ENCODE measurements at regions not wholly inside any gene's neighbourhood (a gene's known extent, or its start where the extent isn't known, plus 50 kb on each side); places are given as distances from the start of the nearest gene placed in this dataset.

DNA sequence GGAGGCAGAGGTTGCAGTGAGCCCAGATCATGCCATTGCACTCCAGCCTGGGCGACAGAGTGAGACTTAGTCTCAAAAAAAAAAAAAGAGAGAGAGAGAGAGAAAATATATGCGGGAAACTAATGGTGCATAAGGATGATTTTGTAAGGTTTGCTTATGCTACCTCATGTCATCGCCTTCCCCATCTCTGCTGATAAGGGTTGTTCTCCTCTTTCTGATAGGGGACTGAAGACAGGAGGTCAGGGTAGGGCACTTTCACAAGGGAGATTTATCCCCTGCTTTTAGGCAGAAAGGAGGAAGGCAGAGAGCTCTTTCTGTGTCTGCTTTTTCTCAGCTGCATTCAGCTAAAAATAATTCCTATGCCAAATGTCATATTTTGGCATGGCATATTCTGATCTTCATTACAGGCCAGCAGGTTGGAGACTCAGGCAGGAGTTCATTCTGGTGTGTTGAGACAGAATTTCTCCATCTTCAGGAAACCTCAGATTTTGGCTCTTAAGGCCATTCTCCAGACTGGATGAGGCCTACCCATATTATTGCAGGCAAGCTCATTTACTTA is 220.2 kb downstream of the AUH start:
- DNase-seq = no peak

DNA sequence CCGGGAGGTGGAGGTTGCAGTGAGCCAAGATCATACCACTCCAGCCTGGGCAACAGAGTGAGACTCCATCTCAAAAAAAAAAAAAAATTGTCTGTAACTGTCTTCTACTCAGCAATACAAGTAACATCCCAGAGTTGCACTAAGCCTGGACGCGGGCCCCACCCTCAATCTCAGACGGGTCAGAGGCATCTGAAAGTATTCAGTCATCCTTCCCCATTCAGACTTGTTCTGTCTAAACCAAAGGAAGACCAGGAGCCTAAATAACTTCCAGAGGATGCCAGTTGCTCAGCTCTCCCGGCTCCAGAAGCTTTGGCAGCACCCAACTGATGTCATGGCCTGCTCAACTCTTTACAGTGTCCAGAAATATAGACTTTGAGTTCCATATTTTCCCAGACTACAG is 218.6 kb downstream of the AUH start:
- no peak for DNase-seq

DNA sequence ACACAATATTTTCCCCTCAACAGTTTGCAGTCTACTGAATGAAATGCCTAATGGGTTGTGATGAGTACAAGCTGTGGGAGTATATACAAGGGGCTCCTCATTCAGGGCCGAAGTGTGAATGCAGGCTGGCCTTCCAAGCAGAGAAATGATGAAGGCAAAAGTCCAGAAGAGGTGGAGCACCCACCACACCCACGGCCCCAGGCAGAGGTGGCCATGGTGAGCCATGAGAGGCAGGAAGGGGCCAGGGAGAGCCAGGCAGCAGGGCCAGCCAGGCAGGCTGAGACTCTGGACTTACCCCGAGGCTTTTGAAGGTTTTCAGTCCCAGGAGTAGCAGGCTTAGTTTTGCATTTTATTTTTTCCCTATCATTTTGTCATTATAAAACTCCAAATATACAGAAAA is 218.1 kb downstream of the AUH start:
- no peak for DNase-seq

DNA sequence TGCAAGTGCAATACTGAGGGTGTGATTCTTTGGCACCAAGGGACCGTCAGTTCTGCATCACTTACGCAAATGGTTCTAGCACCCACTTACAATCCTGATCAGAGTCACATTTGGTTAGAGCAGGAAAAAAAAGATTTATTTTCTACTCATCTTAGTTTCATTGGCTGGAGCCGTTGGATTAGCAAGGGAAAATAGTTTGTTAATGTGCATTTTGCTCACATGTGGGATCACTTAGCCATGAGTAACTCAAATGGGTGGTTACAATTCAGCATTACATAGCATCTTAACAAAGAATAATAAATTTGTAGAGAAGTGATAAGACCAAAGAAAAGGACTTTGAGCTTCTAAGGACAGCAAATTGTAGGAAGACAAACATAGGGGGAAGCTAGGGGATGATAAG is 216.9 kb downstream of the AUH start:
- no peak for DNase-seq

DNA sequence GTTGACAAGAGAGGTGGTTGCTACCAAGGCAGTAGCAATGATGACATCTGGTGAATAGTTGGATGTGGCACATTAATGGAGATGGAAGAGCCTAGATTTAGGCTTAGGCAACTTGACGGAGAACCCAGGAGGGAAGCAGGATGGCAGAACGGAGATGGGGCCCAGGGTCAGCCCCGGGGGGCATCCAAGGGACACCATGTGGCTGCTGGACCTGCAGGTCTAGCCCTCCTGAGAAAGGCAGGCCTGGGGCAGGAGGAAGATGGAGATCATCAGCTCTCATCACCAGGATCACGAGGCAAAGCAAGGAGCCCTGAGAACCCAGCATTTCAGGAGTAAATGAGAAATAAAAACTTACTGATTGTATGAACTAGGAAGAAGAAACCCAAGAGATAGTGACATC is 216.2 kb downstream of the AUH start:
- no peak for DNase-seq

DNA sequence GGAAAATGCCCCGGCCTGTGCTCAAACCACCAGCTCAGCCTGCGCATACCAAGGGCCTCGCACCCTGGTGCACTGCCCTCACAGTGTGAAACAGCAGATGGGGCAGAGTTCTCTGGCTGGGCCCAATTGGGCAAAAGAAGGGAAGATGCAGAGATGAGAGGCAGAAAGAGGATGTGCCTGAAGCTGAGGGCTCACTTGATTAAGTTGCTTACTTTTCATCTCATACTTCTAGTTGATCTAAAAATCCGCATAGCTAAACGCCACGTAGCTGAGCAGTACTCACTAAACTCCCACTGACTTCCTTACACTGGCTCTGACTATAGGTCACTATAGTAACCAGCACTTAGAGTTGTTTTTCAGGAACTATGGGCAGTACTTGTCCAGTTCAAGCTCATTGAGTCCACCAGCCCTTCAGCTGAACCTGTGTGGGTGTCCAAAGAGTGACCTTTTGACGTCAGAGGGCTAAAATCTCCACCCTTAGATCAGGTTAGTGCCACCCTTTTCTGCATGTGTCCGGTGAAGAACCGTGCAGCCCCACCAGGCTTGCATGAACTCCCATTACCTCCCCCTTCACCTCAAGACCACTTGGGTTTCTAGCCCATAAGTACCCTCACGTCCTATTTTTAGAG is 215.2 kb downstream of the AUH start:
- DNase-seq = no peak

DNA sequence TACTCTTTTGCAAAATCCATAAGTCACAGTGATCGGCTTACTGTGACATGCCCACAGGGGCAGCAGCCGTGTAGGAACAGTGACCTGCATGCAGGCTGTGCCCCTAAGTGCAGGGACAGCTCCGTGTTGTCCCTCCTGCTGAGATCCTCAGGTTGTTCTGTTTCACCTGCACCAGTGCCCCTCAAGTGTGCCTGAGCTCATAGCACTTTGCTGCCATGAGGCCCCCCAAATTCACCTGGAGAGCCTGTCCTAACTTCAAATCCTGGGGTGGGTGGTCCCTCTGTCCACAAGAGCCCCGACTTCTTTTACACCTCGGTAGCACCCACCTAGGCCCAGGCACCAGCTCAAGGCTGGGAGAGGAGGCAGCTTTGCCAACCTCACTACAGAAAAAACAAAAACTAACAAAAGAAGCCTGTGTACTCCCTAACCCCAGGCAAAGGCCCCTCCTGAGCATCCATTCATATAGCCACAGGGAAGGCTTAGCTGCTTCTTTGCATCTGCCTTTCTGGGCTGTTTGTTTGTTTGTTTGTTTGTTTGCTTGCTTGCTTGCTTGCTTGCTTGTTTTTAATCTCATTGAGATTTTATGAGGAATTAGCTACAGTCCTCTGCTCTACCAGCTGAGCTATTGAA is 214.5 kb downstream of the AUH start:
- no peak for DNase-seq

DNA sequence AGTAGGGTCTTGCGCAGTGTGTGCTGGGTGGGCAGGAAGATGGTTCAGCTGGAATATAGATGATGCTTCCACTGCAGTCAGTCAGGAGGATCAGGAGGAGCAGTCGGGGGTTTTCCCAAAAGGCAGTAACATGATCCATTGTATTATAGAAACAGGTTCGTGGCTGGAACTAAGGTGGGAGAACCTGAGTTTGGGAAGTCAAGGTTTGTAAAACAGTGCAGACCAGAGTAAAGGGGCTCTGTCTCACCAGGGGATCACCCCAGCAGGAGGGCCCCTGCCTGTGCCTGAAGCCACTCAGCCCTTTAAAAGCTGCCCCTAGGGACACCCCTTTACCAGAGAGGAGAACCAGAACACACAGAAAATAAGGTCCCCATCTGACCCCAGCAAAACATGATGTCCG is 213.4 kb downstream of the AUH start:
- DNase-seq = no peak

DNA sequence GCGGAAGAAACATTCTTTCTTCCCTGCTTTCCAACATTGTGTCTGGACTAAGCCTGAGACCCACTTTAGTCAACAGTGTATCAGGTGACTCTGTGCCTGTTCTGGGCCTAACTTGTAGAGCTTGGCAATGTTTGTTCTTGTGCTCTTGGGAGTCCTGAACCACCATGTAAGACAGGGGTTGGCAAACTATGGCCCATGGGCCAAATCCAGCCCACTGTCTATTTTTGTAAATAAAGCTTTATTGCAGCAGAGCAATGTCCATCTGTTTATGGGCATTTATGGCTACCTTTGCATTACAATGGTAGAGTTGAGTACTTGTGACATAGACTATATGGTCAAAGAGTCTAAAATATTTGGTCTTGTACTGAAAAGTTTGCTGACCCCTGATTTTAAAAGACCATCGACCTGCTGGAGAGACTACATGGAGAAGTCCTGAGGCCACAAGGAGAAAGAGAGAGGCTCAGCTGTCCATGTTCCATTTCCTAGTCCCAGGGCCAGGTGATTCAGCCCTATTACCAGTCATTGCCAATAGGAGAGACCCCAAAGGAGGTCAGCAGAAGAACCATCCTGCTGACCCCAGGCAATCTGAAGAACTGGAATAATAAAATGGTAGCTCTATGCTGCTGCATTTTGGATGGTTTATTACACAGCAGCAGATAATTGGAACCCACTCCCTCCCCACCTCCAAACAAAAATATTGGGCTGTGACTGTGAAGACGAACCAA is 211.3 kb downstream of the AUH start:
- DNase-seq = no peak

DNA sequence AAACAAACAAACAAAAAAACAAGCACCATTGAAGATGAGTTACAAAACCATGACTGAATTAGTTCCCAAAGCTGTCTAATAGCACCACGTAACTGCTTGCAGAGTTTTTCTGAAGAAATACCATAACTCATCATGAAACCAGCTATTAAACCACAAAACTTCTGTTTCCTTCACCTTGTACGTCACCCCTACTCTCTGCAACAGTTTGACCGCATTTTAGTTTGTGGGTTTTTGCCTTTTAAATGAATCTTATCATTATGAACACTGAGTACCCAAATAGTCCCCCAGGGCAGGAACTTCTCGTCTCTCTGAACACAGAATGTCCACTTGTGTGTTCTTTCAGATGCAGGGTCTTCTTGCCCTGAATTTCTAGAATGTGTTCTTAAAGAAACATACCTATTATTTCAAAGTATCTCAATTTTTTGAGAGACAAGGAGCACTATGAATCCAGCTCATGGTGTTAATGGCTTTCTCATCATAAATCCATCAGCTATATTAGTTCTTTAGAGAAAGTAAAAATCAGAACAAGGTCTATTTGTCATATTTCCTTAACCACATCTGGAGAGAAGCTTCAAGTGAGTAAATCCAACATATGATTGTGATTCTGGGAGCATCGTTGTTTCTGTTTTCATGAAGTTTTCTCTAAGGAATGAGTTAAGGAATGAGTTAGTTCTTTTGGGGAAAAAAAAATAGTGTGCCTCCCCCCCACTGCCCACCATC is 210.6 kb downstream of the AUH start:
- DNase-seq = no peak

DNA sequence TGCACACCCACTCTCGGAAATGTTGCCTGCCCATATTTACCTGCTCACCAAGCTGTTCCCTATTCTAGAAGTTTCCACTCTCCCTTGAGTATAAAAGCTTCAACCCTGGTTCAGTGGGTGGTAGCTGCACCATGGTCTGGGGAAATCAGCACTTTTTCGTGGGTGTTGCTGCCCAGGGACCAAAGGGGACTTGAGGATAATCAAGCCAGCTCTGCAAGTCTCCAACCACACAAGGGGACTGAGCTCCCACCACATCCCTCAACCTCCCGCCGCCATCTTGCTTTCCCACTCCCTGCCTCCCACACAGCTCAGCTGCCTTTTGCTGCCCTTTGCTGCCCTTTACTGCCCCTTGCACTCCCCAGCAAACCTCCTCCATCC is 210.0 kb downstream of the AUH start:
- no peak for DNase-seq

DNA sequence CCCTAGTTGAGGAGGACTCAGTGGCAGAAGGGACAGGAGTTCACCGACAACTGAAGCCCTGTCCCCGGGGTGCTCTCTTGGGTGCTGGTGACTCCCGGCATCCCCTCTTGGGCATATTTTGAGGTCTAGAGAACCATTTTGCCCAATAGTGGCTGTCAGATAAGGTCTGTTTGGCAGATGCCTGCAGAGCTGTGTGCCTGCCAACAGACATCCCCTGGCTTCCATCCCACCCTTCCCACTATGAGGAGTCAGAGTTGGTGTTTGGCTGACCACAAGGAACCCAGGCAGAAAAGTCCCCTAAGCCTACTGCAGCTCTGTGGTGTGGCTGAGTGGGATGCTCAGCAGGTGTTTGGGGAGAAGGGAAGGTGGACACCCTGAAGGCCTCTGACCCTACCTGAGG is 207.0 kb downstream of the AUH start:
- no peak for DNase-seq

DNA sequence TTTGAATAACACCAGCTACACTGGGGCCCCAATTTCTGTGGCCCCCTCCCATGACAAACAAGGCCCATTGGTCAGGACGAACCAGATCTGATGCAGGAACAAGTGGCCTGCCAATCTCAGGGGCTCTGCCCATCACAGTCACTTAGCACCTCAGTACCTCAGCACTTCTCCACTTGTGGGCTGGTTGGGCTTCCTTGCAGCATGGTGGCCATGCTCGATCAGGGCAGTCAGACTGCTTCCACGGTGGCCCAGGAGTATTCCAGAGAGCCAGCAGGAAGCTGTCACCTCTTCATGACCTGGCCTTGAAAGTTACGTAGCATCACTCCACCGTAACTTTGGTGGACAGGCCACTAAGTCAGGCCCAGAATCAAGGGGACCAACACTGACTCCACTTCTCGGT is 206.5 kb downstream of the AUH start:
- no peak for DNase-seq

DNA sequence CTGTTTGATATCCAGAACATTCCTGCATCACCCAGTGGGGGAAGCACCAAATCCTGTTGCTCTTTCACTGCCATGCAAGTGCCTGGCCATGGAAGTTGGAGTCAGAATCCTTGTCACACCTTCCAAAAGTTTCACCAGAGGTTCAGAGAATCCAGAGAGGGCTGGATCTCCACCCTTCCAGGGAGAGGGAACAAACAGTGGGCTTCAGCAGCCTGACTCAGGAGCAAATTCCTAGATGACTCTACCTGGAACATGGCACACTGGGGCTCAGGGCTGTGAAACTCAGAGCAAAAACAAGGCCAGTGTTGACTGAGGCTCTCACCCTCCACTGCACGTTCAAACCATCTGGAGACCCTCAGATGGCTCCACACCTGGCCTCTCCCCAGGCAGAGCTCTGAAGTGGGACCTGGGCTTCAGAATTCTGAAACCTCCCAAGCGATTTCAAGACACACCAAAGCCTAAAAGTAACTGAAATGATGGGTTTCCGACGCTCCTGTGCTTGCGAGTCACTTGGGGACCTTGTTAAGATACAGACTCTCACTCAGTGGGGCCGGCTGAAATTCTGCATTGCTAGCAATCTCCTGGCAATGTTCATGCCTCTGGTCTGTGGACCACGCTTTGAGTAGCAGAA is 205.9 kb downstream of the AUH start:
- DNase-seq = no peak

DNA sequence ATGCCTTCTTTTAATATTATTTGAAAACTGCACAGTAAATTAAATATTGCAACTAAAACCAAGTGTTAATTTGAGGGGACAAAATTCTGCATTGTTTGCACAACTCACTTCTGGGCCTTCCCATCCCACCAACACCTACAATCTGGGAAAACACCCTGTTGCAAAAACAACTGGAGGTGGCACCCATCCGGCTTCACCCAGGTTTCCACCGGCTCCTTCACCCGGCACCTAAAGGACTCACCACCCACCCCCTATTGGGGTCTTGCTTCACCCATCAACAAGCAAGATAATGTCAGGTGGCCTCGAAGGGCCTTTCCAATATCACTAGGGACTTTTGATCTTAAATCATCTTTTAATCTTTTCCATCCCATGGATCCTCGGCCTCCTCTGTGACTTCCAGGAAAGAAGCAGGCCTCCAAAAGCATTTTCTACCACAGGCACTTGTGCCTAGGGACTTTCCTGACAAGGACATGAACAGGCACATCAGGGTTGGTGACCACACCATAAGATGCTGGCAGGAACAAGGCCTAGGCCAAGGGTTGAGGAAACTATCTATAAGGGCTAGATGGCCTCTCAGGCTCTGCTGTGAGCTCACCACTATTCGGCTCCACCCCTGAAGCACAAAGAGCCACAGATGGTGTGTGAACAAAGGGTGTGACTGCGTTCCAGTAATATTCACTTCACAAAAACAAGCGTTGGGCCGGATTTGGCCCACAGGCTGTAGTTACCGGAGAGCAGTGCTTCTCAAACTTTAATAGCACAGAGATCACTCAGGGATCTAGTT is 205.1 kb downstream of the AUH start:
- DNase-seq = no peak

DNA sequence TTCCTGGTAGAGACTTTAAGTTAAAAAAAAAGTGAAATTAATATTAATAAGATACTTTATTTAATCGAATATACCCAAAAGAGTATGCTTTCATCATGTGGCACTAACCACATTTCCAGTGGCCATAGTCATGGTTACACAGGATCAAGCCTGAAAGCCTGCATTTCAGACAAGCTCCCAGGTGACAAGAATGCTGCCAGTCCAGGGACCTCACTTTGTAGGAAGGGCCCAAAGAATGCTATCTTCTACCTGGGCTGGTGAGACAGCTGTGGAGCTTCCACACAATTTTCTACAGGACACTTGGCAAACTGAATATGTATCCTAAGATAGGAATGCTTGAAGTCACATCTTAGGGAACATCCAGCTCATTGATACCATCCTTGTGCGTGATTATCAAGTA is 203.8 kb downstream of the AUH start:
- DNase-seq = no peak

DNA sequence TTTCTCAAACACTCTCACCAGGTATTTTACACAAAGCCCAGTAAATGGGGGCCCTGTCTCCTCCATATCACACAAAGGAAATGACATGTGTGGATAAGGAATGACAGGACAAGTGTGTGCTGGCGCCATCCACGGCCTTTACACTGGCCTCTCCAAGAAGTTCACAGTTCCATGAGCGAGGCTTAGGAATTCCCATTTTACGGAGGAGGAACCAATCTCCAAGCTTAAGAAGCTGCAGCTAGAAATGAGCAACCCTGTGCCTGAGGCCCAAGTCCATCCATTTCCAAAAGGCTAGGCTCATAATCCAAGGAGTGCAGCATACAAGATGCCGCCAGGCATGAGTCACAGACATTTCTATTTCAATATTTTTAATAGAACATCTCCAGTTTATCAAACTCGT is 203.4 kb downstream of the AUH start:
- no peak for DNase-seq

DNA sequence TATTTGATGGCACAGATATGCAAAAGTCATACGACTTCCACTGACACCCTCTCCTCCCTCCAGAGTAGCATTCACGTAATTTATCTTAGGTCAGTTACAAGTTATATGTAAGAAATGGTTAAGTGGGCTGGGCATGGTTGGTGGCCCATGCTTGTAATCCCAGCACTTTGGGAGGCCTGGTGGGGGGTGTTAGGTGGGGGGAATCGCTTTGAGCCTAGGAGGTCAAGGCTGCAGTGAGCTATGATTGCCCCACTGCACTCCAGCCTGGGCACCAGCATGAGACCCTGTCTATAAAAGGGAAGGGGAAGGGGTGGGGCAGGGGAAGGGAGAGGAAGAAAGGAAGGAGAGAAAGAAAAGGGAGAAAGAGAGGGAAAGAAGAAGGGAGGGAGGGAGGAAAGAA is 202.8 kb downstream of the AUH start:
- no peak for DNase-seq

DNA sequence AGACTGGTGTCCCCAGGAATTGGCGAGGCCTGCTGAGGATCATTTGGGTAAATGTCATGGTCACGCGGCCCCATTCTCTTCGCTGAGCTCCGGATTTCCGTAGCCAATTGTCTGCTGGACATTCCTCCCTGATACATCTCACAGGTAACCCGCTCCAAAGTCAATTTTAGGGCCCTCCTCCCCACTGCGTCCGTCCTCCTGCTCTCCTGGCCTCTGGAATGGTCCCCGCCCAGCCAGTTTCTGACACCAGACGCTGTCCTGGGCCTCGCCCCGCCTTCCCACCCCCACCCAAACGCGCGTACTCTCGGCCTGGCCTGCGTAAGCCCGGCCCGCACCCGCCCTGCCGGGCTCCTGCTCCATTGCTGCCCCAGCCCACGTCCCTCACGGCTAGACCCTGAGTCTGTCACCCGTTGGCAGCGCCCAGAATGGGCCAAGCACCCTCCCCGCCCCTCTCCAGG is 202.0 kb downstream of the AUH start:
- no peak for DNase-seq

DNA sequence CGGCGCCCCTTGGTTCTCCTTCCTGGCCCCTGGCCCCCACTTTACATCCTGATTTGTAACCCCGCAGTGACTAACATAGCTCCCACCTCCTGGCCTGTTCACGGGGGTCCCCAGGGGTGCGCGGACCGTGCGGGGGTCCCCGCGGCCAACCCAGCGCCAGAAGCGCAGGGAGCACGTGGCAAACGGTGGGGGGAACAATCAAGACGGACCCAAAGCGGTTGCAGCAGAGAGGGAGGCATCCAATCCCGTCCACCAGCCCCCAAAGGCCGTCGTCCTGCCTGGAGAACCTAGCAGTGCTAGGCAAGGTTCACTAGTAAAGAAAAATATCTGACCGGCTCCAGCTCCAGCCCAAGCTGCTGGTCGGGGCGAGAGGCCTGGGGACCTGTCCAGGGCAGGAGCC is 201.5 kb downstream of the AUH start:
- no peak for DNase-seq

DNA sequence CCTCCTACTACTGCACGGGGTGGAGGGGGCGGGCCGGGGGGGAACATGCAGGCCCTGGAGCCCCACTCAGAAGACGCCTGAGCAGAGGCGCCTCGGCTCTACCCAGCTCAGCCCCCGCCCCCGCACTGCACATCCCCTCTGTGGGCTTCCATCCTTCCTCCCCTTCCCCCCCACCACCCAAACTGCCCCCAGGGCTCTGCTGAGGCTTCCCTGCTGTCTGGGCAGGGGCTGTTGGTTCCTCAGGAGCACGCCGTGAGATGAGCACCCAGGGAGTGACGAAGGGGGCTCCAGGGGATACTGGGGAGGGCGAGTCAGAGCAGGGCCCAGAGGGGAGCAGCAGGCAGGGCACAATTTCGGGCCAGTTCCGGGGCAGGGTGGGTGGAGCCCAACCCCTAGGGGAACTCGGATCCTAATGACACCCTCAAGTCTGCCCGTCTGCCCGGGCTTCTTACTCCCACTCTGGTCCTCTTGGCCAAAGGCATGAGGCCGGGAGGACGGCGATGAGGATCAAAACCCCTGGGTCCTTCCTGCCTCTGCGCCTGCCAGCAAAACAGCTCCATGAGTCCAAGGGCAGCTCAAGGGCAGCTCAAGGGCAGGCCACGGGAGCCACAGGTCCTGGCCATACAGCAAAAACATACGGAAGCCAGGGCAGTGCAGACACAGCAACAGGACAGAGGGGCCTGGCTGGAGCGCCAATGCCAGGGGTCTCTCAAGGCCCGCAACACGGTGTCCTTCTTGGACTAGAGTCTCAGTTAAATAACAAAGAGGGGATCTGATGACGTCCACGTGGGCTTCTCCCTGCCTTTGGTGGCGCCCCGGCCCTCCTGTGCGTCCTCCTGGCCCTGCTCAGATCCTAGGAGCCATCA is 200.9 kb downstream of the AUH start:
- DNase-seq = no peak

Data from NCI-H526 (cell line).